ENCODE measurements at regions not wholly inside any gene's neighbourhood (a gene's known extent, or its start where the extent isn't known, plus 50 kb on each side); places are given as distances from the start of the nearest gene placed in this dataset.
A peak's percentile ranks its signal among the peaks of the same experiment; 100 is the strongest.

DNA sequence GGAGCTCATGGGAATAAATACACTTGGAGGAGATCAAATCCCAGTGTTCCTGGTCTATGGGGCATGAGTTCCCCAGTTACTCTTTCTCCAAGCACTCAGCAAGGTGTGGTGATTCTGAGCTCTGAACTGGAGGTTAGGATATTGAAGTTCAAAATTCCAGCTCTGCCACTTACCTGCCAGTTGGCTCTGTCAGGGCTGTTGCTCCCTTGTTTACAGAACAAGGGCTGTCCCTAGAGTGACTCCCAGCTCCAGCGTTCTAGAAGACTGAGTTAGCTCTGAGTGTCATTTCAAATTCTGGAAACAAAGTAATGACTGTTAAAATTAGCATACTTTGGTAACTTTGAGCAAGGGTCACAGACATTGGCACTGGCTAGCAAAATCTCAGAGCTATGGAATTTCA is 69.7 kb upstream of the ZBED5 start:
- DNase-seq (ENCODE audit: low read depth) = no peak

DNA sequence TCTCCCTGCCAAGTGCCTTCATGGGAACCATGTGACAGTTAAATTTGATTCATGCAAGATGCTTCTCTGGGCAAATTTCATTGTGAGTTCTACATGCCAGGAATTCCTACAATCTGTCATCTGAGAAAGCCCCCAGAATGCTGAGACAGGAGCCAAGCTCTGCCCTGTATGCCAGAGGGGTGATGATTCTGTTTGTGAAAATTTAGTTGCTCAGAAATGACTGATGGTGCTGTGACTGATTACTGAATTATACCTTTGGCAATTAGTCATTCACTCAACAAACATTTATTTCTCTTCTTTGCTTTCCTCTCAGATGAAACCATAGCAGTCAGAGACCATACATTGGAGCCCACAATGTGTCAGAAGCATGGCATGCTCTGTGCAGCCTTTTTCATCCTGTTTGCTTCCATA is 69.0 kb upstream of the ZBED5 start:
- DNase-seq (ENCODE audit: low read depth) = no peak

DNA sequence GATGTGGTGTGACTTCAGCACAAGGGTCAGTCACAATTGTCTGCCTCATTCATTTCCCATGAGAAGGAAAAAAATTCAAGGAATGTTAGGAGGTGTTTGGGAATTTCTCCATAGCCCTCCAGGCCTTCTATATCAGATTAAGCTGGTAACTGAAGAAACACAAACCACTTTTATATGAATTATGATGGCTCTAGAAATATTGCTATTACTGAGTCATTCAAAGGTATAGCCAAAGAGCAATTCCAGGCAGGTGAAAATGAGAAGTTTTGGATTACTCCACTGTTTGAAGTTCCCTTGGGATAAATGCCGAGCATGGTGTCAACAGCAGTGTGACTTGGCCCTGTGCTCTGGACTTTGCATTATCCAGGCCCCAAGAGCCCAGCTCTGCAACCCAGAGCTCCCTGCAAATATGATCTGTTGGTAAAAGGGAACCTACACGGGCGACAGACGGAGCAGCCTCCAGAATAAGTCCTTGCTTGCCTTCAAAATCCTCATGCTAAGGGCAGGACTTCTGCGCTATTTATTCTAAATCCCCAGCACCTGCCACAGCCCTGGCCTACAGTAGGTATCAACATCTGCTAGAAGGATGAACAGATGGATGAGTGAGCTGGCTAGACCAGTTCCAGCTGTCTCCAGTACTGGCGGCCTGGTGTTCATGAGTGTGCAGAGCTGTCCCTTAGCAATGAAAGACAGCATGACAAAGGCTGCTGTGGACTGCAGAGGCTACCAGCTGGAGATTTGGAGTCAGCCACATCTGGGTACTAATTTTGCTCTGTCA is 67.5 kb upstream of the ZBED5 start:
- no peak for DNase-seq (ENCODE audit: low read depth)

DNA sequence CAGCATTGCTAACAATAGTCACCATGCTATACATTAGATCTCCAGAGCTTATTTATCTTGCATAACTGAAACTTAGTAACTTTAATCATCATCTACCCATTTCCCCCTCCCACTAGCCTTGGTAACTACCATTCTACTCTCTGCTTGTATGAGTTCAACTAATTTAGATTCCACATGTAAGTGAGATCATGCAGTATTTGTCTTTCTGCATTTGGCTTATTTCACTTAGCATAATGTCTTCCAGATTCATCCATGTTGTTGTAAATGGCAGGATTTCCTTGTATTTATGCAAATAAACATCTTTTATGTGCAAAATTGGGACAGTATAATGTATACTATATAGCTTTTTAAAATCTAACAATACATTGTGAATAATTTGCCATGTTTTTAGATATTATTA is 66.0 kb upstream of the ZBED5 start:
- no peak for DNase-seq (ENCODE audit: low read depth)

DNA sequence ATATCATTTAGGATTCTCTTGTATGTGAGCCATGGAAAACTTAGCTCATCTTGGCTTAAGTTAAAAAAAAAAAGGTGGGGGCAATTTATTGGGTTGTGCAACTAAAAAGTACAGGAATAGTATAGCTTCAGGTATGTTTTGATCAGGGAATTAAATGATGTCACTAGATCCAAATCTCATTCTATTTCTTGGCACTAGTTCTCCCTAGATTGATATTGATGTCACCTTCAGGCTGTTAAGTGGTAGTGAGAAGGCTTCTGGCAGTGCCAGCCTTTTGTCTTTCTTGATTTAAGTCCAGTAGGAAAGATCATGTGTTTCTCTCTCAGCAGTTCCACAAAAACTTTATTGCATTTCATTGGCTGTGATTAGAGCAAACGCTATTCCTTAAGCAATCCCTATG is 65.0 kb upstream of the ZBED5 start:
- DNase-seq (ENCODE audit: low read depth) = no peak

DNA sequence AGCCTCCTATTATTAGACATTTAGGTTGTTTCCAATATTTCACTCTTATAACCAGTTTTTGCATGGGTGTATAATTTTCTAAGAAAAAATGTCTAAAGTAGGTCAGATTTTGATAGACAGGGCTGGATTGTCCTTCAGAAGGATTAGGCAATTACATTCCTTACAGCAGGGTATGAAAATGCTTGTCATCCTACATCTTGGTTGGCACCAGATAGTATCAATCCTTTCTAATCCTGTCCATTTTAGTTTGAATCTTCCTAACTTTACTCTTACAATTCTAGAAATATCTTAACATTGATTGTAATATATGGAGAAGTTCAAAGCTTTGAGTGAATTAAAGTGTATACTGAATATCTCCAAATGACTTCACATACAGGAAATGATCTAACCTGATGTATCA is 63.0 kb upstream of the ZBED5 start:
- no peak for DNase-seq (ENCODE audit: low read depth)

DNA sequence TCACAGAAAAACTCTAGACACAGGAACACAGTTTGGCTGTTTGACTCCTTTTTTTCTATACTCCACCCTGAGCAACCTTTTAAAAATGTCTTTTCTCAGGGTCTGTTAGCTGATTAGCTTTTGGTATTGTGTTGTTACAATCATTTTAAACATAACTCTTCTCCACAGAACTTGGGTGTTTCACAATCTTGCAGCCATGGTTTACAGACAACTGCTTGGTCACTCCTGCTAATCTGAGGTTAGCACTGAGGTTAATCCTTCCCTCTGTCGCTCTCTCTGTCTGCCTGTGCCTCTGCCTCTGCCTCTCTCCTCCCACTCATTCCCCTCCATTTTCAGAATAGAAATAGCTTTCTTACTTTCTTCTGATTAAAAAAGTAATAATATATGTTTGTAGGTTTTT is 62.4 kb upstream of the ZBED5 start:
- peak; percentile 92 for DNase-seq (ENCODE audit: low read depth)

DNA sequence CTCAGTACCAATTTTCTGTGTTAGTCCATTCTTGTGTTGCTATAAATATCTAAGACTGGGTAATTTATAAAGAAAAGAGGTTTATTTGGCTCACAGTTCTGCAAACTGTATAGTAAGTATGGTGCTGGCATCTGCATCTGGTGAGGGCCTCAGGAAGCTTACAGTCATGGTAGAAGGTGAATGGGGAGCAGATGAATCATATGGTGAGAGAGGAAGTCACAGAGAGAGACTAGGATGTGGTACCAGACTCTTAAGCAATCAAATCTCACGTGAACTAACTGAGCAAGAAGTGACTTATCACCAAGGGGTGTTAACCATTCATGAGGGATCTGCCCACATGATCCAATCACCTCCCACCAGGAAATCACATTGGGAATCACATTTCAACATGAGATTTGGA is 60.8 kb upstream of the ZBED5 start:
- peak; percentile 35 for DNase-seq (ENCODE audit: low read depth)

DNA sequence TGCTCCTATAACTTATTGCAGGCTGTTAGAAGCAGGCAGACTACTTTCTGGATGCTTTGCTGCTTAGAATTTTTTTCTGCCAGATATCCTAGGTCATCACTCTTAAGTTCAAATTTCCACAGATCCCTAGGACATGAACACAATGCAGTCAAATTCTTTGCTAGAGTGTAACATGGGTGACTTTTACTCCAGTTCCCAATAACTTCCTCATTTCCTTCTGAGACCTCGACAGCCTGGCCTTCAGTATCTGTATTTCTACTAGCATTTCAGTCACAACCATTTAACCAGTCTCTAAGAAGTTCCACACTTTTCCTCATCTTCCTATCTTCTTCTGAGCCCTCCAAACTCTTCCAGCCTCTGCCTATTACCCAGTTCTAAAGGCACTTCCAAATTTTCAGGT is 60.4 kb upstream of the ZBED5 start:
- no peak for DNase-seq (ENCODE audit: low read depth)

DNA sequence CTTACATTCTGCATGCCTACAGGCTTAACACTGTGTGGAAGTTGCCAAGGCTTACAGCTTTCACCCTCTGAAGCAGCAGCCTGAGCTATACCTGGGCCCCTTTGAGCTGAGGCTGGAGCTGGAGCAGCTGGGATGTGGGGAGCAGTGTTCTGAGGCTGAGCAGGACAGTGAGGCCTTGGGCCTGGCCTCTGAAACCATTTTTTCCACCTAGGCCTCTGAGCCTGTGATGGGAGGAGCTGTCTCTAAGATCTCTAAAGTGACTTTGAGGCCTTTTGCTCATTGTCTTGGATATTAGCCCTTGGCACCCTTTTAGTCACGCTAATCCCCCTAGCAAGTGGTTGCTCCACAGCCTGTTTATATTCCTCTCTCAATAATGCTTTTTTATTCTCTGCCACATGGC is 59.9 kb upstream of the ZBED5 start:
- no peak for DNase-seq (ENCODE audit: low read depth)

DNA sequence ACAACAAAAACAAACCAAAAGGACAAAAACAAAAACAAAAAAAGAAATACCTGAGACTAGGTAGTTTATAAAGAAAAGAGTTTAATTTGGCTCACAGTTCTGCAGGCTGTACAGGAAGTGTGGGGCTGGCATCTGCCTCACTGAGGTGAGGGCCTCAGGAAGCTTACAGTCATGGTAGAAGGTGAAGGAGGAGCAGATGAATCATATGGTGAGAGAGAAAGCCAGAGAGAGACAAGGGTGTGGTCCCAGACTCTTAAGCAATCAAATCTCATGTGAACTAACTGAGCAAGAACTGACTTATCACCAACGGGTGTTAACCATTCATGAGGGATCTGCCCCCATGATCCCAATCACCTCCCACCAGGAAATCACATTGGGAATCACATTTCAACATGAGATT is 58.8 kb upstream of the ZBED5 start:
- peak; percentile 65 for DNase-seq (ENCODE audit: low read depth)

DNA sequence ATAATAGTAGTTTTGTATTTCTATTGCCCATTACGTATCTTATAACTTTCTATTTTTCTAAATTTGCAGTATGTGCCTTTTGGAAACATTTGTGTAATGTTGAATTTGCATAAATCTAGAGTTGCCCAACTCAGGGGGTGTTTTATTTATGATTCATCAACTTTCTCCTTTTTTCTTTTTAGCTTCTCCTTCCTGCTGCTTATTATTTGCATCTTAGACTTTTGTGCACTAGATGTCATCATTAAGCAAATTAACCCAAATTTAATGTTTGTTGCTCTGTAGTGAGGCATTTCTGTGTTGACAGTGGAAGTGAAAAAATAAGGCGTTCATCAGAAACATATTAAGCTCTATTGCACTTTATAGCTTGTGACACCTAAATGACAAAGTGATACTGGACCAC is 56.2 kb upstream of the ZBED5 start:
- DNase-seq (ENCODE audit: low read depth) = no peak

DNA sequence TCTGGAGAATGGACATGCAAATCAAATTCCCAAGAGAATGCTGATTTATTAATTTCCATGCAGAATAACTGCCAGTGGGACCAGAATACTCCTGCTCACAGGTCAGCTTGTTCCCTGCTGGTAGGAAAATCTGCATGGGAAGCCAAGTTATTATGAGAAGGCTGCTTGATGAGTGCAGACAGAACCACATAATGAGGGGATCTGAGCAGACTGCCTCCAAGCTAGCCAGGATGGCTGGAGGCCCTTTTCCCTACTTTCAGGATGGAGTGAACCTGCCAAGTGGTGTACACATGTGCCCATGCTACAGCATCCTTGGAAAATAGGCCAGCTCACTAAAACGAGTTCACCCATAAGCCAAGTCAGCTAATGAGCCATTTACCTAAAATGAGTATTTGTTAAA is 55.2 kb upstream of the ZBED5 start:
- no peak for DNase-seq (ENCODE audit: low read depth)

DNA sequence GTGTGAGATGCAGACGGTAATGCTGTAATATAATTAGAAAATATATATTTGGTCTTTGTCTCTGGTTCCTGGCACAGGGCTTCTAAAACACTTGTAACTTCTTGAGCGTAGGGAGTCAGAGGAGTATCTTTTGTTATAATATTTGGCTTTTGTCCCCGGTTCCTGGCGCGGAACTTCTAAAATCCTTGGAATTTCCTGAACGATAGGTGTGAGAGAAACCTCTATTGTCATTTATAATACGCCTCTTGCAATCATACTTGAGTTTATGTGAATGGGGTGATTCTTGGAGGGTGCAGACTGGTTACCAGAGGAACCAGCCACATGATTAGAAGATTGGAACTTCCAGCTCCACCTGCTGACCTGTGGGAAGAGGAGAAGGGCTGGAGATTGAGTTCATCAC is 54.1 kb upstream of the ZBED5 start:
- no peak for DNase-seq (ENCODE audit: low read depth)

DNA sequence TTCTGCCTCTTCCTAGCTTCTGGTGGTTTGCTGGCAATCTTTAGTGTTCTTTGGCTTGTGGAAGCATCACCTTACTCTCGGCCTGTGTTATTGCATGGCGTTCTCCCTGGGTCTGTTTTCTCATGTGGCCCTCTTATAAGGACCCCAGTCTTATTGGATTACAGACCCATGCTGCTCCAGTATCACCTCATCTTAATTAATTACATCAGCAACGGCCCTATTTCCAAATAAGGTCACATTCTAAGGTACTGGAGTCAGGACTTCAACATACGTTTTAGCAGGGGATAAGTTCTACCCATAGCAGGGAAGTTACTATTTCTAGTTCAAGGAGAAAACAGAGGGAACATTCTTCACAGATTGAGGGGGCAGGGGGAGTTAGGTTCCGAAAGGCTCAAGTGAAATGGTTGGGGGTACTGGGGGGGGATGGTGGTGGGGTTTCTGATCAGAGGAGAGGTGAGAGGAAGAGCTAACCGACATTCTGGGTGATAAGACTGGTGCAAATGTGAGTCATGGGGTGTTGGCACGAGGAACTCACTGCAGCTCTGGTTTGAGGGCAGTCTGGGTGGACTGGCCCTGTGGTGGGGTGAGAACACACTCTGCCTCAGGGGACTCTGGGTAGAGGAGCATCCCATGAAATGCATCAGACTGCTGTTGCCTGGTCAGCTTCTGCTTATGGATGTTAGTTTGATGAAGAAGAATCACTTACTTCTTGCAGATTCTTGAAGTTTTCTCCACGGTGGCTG is 51.5 kb upstream of the ZBED5 start:
- peak; percentile 39 for DNase-seq (ENCODE audit: low read depth)

DNA sequence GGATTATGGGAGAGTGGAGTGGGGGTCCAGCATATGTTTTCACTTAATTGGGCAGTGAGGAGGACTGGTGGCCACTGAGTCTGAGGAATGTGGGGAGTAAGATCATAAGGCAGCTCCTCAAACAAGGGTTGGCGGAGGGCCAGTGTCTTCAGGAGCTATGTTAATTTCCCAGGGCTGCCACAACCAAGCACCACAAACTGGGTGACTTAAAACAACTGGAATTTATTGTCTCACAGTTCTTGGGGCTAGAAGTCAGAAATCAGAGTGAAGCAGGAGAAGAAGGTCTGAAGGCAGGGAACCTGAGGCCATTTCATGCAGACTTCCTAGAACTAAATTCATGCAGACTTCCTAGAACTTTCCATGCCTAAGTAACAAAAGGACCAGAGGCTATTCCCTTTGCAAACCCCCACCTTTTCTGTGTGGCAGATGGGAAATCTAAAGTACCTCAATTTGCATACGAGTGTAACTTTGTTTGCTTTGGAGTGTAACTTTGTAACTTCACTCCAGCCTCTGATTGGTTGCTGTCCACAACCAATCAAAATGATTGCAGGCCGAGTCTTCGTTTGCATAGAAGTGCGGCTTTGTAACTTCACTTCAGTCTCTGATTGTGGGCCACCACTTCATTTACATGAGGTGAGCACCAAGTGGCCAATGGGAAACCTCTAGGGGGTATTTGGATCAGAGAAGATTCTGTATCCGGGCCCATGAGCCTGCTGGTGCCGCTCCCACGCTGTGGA is 50.5 kb upstream of the ZBED5 start:
- peak; percentile 89 for DNase-seq (ENCODE audit: low read depth)
